ENCODE measurements at regions not wholly inside any gene's neighbourhood (a gene's known extent, or its start where the extent isn't known, plus 50 kb on each side); places are given as distances from the start of the nearest gene placed in this dataset.

DNA sequence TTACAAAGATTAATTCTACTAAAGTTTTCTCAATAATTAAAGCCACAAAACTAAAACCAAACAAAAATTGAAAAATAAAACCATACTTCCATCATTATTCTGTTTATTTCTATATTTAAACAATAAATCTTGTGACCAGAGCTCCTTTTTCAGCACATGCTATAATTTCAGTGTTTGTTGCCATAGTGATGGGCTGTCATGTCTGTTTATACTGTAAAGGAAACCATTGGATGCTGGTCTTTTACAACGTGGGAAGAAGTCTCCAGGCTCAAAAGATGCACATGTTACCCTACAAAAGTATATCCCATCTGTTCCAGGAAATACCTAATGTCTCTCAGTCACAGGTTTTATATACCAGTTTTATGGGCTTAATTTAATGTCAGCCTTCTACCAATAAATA, 100.1 kb upstream of the MC2R start:
- H3K4me3 ChIP-seq, result no peak overlapping the region
- no peak for TF ChIP-seq EZH2phosphoT487 (IDR thresholded peaks at IDR 0.05; ENCODE audit: low read depth, severe bottlenecking, unreplicated experiment)
- TF ChIP-seq, protein P1, sequence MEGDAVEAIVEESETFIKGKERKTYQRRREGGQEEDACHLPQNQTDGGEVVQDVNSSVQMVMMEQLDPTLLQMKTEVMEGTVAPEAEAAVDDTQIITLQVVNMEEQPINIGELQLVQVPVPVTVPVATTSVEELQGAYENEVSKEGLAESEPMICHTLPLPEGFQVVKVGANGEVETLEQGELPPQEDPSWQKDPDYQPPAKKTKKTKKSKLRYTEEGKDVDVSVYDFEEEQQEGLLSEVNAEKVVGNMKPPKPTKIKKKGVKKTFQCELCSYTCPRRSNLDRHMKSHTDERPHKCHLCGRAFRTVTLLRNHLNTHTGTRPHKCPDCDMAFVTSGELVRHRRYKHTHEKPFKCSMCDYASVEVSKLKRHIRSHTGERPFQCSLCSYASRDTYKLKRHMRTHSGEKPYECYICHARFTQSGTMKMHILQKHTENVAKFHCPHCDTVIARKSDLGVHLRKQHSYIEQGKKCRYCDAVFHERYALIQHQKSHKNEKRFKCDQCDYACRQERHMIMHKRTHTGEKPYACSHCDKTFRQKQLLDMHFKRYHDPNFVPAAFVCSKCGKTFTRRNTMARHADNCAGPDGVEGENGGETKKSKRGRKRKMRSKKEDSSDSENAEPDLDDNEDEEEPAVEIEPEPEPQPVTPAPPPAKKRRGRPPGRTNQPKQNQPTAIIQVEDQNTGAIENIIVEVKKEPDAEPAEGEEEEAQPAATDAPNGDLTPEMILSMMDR (IDR thresholded peaks at IDR 0.05; ENCODE audit: poor library complexity), result no peak
- TF ChIP-seq EZH2 (IDR thresholded peaks at IDR 0.05; ENCODE audit: borderline replicate concordance), result no peak
- no peaks in the 10 kb centered on the region for H4K20me1 ChIP-seq (ENCODE audit: insufficient read depth, poor library complexity, severe bottlenecking)
- H3K79me2 ChIP-seq, result no peaks in the 10 kb centered on the region
- no peaks in the 10 kb centered on the region for H3K9me3 ChIP-seq (ENCODE audit: low read depth)
- H3K27ac ChIP-seq, result no peak overlapping the region
- H3K27me3 ChIP-seq, result no peaks in the 10 kb centered on the region
- H2AFZ ChIP-seq, result no peak overlapping the region
- no peaks in the 10 kb centered on the region for H3K36me3 ChIP-seq (replicated peaks; ENCODE audit: insufficient read depth, low read depth)
- H3K9me2 ChIP-seq (replicated peaks; ENCODE audit: insufficient read depth), result no peaks in the 10 kb centered on the region
- H3K4me1 ChIP-seq (ENCODE audit: insufficient read depth), result no peaks in the 10 kb centered on the region
- no peak for DNase-seq (ENCODE audit: low spot score)
- no peak overlapping the region for H3K4me2 ChIP-seq
- WGBS (ENCODE audit: low lambda C conversion rate, missing lambda C conversion rate), result 41% methylated on average over 1 of the region's 1 CpG

DNA sequence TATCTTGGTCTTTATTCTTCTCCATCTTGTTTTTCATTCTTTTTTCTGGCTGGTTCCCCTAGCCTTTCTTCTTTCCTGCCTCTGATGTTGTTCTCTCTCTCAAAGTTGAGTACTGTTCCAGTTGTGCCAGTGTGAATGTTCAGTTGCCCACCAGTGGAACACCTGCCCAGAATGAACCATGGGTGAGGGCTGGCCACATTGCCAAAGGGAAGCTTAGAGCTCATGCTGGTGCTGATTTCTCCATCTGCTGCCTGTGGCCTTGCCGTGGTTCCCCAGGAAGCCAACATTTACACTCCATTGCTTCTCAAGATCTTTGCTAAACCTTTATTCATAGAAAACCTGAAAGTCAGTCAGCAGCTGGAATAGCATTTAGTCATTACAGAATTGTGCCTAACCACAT, 99.1 kb upstream of the MC2R start:
- no peak for DNase-seq (ENCODE audit: low spot score)
- H3K4me1 ChIP-seq (ENCODE audit: insufficient read depth), result no peaks in the 10 kb centered on the region
- H2AFZ ChIP-seq, result no peak overlapping the region
- no peaks in the 10 kb centered on the region for H3K9me2 ChIP-seq (replicated peaks; ENCODE audit: insufficient read depth)
- 68% methylated on average over 1 of the region's 1 CpG for WGBS (ENCODE audit: low lambda C conversion rate, missing lambda C conversion rate)
- H3K79me2 ChIP-seq, result no peaks in the 10 kb centered on the region
- no peaks in the 10 kb centered on the region for H4K20me1 ChIP-seq (ENCODE audit: insufficient read depth, poor library complexity, severe bottlenecking)
- H3K27ac ChIP-seq, result no peak overlapping the region
- H3K4me3 ChIP-seq, result no peak overlapping the region
- no peaks in the 10 kb centered on the region for H3K27me3 ChIP-seq
- no peaks in the 10 kb centered on the region for H3K9me3 ChIP-seq (ENCODE audit: low read depth)
- TF ChIP-seq EZH2phosphoT487 (IDR thresholded peaks at IDR 0.05; ENCODE audit: low read depth, severe bottlenecking, unreplicated experiment), result no peak
- TF ChIP-seq EZH2 (IDR thresholded peaks at IDR 0.05; ENCODE audit: borderline replicate concordance), result no peak
- TF ChIP-seq, protein P1 (IDR thresholded peaks at IDR 0.05; ENCODE audit: poor library complexity), result no peak
- no peaks in the 10 kb centered on the region for H3K36me3 ChIP-seq (replicated peaks; ENCODE audit: insufficient read depth, low read depth)
- no peak overlapping the region for H3K4me2 ChIP-seq

DNA sequence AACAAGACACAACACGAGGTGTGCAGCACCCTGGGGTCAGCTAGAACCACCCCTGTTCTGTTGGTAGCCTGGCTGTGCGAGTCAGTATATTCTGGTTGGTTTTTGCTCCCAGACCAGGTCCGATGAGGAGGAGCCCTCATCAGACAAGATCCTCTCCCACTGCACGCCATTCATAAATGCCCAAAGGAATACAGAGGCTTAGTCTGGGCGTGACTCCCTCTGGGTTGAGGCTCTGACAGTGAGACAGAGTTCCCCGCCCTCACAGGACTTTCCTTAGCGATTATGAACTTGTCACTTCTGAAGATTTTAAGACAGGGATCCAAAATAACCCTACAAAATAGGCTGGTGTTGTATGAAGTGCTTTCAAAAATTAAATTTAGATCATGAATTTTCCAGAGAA, 85.5 kb upstream of the MC2R start:
- H3K9me2 ChIP-seq (replicated peaks; ENCODE audit: insufficient read depth), result no peaks in the 10 kb centered on the region
- no peak for DNase-seq (ENCODE audit: low spot score)
- H3K27ac ChIP-seq, result no peak overlapping the region
- no peak overlapping the region for H2AFZ ChIP-seq
- no peaks in the 10 kb centered on the region for H4K20me1 ChIP-seq (ENCODE audit: insufficient read depth, poor library complexity, severe bottlenecking)
- H3K4me1 ChIP-seq (ENCODE audit: insufficient read depth), result no peaks in the 10 kb centered on the region
- TF ChIP-seq, protein P1 (IDR thresholded peaks at IDR 0.05; ENCODE audit: poor library complexity), result no peak
- TF ChIP-seq EZH2 (IDR thresholded peaks at IDR 0.05; ENCODE audit: borderline replicate concordance), result no peak
- TF ChIP-seq EZH2phosphoT487 (IDR thresholded peaks at IDR 0.05; ENCODE audit: low read depth, severe bottlenecking, unreplicated experiment), result no peak
- no peak overlapping the region for H3K4me2 ChIP-seq
- no peaks in the 10 kb centered on the region for H3K79me2 ChIP-seq
- no peak overlapping the region for H3K4me3 ChIP-seq
- H3K27me3 ChIP-seq, result no peaks in the 10 kb centered on the region
- 88% methylated on average over 7 of the region's 7 CpGs for WGBS (ENCODE audit: low lambda C conversion rate, missing lambda C conversion rate)
- H3K9me3 ChIP-seq (ENCODE audit: low read depth), result no peaks in the 10 kb centered on the region
- no peaks in the 10 kb centered on the region for H3K36me3 ChIP-seq (replicated peaks; ENCODE audit: insufficient read depth, low read depth)

DNA sequence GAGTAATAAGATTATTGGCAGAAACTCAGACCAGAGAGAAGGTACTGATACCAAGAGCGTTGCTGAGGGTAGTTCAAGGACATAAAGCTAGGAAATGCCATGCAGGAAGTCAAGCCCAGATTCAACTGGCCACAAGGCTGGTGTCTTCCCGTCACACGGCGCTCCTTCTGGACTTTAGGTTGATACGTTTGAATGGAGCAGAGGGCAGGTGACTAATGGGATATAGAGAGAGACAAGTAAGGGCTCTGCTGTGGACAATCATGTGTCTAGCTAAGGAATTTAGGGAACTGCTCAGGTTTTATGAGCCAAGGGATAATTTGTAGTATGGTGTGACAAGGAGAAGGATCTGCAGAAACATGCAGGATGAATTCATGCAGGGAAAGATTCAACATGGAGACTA, 83.9 kb upstream of the MC2R start:
- H3K27ac ChIP-seq, result no peak overlapping the region
- no peaks in the 10 kb centered on the region for H3K9me3 ChIP-seq (ENCODE audit: low read depth)
- 77% methylated on average over 5 of the region's 5 CpGs for WGBS (ENCODE audit: low lambda C conversion rate, missing lambda C conversion rate)
- H3K79me2 ChIP-seq, result no peaks in the 10 kb centered on the region
- H3K4me3 ChIP-seq, result no peak overlapping the region
- no peaks in the 10 kb centered on the region for H3K36me3 ChIP-seq (replicated peaks; ENCODE audit: insufficient read depth, low read depth)
- DNase-seq (ENCODE audit: low spot score), result no peak
- no peaks in the 10 kb centered on the region for H3K9me2 ChIP-seq (replicated peaks; ENCODE audit: insufficient read depth)
- H2AFZ ChIP-seq, result no peak overlapping the region
- no peaks in the 10 kb centered on the region for H3K4me1 ChIP-seq (ENCODE audit: insufficient read depth)
- no peaks in the 10 kb centered on the region for H4K20me1 ChIP-seq (ENCODE audit: insufficient read depth, poor library complexity, severe bottlenecking)
- H3K27me3 ChIP-seq, result no peaks in the 10 kb centered on the region
- H3K4me2 ChIP-seq, result no peak overlapping the region
- TF ChIP-seq EZH2phosphoT487 (IDR thresholded peaks at IDR 0.05; ENCODE audit: low read depth, severe bottlenecking, unreplicated experiment), result no peak
- TF ChIP-seq EZH2 (IDR thresholded peaks at IDR 0.05; ENCODE audit: borderline replicate concordance), result no peak
- TF ChIP-seq, protein P1 (IDR thresholded peaks at IDR 0.05; ENCODE audit: poor library complexity), result no peak

Data from hepatocyte (in vitro differentiated cells).